ENCODE measurements at regions not wholly inside any gene's neighbourhood (a gene's known extent, or its start where the extent isn't known, plus 50 kb on each side); places are given as distances from the start of the nearest gene placed in this dataset.
"Not testable (repeated sequence)": the region's sequence is repeated elsewhere in the genome, so short reads cannot be mapped to it uniquely, and the experiment has no call there.

DNA sequence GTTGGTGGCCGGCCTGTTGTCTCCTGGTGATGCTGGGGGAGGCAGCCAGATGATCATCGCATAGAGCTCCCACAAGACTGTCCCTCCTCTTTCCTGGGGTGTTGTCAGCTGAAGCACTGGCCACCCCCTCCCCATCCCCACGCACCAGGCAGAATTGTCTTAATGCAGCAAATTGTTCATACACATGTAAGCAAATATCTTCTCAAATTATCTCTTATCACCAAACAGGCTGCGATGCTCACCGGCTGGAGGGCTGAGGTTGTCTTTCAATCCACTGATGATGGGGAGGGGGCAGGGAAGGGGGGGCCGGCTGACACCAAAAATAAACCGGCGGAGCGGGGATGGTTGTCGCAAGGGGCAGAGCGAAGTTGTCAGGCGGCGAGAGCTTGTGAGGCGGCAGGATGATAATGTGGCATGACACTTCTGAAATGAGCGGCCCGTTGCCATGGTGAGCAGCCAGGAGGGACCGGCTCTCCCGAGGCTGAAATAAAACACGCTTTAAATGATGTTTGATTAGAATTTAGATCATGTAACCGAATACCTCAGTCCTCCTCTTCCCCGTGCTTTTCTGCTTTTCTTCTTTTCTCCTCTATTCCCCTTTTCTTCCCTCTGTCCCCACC lies 59.8 kb downstream of the MRM1 start:
- DNase-seq: no peak

DNA sequence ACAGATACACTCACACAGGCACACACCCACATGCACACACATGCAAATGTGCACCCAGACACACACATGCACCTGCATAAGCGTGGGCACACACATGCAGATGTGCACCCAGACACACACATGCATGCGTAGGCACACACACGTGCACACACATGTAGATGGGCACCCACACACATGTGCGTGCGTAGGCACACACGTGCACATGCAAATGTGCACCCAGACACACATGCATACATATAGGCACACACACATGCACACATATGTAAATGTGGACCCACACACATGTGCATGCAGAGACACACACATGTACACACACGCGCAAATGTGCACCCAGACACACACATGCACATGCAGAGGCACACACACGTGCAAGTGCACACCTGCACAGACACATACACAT lies 60.3 kb downstream of the MRM1 start:
- no peak for DNase-seq

DNA sequence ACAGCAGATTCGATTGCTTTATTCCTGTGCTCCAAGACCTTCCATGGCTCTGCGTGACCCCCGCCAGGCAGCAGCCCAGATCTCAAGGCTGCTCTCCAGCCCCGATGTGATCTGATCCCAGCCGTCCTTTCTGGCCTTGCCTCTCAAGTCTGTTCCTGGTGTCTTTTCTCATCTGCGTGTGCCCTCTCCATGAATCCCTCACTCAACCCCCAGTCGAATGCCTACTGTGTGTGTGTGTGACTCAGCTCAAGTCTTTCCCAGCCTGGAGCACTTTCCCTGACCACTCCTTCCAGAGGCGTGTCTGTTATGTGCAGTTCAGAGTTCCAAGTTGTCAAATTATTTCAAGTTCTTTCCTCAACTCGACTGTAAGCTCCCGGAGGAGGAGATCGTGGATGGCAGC lies 64.0 kb downstream of the MRM1 start:
- no peak for DNase-seq

DNA sequence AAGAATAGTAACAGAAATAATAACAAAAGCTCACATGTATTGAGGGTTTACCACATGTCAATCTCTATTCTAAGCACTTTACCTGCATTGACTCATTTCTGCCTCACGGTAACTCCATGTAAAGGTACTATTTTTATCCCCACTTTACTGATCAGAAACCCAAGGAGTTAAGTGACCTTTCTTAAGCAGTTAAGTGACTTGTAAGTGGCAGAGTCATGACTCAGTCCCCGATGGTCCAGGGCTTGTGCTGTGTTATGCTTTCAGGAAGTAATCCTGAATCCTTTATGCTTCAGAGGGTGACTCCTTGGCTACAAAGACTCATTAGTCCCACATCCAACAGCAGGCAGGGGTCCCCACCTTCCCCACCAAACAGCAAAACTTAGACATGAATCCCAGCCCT lies 66.5 kb downstream of the MRM1 start:
- DNase-seq: no peak

DNA sequence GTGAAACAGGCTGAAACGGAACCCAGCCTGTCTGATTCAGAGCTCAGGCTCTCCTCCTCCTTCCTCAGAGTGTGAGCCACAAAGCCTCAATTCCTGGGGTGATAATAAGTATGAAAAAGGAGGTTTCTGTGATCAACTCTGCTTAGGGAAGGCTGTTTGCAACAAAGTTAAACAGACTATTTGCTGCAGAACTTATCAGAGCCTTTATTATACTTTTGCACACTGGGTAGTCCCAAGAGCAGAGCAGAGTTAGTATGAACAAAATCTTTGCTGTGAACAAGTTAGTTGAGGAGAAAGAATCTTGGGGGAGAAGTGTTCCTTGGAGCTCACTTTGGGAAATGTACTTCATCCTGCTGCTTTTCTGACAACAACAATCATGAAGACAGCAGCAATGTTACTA lies 67.4 kb downstream of the MRM1 start:
- DNase-seq: no peak

DNA sequence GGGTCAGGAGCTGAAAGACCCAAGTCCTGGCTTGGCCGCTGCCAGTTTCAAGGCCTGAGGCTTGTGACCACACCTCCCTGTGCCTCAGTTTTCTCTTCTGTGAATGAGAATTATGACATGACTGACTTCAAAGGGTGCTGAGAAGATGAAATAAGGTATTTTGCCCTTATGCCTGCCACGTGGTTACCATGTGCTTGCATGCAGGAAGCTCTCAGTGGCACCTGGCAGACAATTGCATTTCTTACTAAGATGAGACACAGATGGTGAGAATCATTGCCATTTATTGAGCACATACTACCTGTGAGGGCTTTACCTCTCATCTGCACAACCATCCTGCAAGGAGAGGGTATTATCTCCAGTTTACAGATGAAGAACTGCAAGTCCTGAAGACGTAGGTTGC lies 69.8 kb downstream of the MRM1 start:
- DNase-seq: no peak

DNA sequence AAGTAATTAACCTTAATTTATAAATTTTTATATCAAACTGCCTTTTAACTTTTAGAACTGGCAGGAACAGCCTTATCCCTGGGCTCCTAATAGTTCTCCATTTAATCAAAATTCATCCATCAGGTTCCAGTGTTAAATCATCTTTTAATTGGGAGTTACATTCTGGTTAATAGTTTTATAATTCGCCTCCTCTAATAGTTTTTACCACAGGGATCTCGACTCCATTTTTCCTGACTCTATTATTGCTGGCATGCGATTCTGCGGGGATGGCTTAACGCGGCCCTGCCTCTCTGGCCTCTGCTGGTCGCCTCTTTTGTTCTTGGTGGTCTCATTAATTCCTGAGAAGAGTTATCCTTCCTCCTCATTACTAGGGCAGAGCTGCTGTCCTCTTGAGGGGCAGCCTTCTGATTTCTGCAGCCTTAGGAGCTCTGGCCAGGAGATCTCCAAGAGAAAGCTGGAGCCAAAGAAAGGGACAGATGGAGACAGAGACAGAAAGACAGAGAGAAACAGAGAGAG lies 71.1 kb downstream of the MRM1 start:
- DNase-seq: no peak

DNA sequence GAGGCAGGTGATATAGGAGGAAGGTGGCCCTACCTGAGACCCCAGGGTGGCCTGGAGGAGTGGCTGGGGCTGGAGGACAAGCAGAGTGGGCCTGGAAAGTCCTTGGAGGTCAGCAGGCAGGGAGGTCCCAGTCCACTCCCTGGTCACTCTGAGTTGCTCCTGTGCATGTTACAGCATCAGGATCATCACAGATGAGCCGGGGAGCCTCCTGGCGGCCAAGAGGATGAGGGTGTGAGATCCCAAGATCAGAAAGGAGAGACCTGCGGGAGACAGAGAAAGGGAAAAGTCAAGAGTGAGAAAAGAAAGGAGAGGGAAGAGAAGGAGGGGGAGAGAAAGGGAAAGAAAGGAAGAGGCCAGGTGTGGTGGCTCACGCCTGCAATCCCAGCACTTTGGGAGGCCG lies 71.7 kb downstream of the MRM1 start:
- DNase-seq: no peak

DNA sequence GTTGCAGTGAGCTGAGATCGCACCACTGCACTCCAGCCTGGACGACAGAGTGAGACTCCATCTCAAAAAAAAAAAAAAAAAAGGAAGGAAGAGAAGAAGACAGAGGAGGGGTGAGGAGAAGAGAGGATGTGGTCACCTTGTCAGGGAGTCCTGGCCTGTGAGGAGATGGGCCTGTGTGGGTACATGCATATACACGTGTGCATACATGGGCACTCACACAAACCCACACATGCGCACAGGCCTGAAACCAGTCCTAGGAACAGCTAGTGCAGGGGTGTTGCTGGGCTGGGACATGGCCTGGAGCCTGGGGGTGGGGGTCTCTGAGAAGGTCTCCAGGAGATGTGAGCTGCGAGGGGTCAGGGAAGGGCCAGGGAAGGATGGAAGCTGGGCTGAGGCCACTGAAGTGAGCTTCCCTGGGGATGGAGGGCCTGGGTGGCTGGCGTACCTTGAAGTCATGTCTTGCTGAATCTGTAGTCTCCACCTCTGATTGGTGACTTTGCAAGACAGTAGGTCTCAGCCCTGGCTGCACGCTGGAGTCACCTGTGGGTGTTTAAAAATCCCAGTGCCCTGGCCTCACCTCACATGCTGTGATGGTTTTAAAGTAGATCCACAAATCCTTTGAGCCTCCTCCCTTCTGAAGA lies 72.4 kb downstream of the MRM1 start:
- DNase-seq: no peak

DNA sequence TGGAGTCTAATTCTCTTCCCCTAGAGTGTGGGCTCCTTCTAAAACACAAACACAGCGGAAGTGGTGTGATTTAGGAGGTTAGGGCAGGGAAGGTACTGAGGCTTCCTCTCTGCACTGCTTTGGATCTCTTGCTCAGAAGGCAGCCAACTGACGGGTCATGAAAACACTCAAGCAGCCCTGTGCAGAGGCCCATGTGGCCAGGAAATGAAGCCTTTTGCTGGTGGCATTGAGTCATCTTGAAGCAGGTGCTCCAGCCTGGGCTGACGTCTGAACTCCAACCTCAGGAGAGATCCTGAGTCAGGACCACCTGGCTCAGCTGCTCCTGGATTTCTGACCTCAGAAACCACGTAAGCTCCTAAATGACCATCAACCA lies 72.9 kb downstream of the MRM1 start:
- no peak for DNase-seq

DNA sequence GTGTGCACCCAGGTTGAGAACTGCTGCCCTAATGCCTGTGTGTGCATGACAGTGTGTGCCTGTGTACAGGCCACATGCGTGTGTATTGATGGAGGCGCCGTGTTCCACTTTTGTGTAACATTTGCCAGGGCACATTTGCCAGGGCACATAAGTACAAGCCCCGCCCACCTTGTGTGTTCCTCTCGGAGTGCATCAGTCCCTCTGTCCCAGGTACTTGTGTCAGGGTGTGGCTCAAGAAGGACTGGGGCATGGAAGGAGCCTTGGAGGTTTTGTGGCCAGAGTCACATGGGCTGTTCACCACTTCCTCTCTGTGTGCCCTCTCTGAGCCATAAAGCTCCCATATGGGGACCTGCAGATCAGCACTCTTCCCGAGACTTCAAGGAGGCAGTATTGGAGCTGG lies 73.9 kb downstream of the MRM1 start:
- DNase-seq: no peak

DNA sequence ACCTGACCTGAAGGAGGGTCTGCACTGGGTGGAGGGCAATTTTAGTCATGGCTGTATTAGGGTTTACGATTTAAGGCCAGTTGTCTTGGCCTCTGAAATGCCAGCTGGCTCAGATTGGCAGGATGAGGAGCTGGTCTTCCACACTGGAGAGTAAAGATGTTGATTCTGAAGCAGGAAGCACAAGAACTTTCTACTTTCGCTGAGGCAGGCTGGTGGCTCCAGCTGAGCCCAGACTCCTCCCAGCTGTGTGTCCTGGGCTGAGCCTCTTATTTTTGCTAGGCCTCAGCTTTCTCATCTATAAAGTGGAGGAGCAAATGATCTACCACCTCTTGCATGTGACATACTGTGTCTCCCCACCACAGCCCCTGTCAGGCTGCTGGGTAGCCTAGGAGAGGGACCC lies 74.4 kb downstream of the MRM1 start:
- DNase-seq: no peak

DNA sequence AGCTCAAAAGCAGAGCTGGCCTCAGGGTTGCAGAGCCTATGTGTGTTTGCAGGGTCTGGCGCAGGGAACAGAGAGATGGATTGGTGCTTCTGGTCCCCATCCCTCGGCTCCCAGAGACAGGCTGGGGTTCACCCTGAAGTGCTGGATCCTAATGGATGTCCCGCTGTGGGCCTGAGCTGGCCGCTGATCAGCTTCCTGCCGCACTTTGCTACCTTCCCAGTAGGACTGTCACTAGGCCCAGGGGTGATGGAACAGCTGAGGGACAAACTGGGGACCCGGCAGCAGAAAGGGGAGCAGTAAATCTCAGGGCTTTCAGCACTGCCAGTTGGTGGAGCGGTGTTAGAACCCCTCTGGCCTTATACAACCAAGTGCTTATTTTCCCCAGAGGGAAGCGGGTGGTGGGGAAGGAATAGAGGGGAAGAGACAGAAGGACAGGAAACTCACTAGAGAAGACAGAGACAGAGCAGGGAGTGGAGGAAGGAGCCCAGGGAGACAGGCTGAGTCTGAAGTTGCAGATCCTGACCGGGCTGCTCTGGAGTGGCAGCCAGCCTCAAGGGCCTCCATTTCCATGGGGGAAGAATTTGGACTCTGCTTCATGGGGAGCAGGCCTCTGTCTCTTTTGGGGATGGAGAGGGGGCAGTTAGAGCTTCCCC lies 78.6 kb downstream of the MRM1 start:
- no peak for DNase-seq

DNA sequence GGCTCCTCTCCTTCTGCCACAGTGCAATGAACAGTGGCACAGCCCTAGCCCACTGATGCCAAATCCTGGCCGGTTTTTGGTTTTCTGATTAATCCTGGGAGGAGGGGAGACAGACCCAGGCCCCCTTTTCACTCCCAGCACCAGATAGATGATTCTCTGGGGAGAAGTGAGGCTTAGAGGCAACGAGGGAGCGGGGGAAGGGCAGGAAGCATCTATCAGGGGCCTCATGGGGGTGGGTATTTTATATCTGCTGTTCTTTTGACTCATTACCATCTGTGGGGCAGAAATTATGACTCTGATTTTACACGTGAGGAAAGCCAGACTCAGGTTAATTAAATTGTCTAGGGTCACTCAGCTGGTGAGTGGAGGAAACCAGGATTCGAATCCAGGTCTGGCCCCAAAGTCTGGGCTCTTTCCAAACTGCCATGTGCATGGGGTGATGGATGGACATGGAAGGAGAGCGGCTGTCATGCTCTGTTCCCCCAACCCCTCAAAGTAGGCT lies 79.4 kb downstream of the MRM1 start:
- no peak for DNase-seq

DNA sequence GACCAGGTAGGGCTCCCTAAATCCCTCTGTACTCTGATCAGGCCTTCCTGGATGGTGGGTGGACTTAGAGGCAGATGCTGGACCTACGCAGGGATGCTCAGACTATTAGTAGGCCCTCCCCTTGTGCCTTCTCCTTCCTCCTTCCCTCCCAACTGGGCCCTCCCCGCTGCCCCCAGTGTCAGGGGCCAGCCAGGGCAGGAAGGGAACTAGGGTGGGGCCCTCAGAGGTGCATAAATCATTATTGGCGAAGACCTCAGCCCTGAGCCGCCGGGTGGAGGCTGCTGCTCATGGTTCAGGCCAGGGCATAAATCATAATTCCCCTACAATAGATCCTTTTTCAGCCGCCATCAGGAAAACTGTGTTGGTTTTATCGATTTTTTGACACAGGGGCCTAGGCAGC lies 81.4 kb downstream of the MRM1 start:
- no peak for DNase-seq

DNA sequence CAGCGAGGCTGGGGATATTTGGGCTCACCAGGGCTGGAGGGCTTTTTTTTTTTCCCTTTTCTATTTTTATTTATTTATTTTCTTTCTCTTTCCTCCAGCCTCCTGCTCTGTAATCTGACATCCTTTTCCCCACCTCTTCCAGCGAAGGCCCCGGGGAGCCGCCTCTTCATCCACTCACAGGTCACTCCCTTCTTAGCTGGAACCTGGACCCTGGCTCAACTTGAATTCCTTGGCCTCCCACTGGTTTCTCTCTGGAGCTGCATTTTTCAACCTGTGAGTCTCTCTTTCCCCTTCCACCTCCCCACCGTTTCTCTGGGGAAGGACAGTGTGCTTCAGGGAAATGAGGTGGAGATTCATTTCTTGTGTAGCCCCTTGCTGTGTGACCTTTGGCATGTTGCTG lies 82.0 kb downstream of the MRM1 start:
- DNase-seq: no peak

DNA sequence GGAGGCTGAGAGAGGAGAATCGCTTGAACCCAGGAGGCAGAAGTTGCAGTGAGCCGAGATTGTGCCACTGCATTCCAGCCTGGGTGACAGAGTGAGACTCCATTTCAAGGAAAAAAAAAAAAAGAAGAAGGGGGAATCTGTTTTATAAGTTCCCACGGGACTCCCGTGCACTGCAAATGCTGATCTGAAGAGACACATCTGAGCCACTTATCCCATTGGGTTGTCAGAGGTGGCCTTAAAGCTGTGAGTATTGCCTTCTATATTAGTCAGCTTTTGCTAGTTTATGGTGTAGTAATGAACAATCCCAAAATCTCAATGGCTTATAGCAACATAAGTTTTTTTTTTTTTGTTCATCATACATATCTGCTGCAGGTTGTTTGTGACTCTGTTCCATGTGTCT lies 82.8 kb downstream of the MRM1 start:
- DNase-seq: no peak

DNA sequence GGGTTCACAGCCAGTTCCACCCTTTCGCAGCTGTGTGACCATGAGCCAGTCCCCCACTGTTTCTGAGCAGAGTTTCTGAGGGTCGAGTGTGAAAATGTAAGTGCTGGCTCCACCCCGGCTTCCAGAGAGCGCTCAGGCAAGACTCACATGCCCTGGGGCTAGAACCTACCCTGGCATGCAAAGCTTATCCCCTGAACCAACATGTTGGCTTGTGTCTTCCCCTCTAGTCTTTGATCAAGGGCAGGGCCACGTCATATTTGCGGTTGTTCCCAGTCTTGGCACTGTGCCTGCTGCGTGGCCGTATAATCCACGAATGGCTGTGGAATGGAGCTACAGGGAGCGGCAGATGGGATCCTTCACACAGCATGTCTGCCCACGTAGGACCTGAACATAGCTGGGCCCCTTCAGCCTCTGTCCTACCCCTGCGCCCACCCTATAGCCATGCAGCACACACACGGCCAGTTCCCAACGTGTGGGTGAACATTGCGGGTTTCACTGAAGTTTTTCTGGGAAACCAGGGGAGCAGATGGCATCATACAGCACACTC lies 84.8 kb downstream of the MRM1 start:
- DNase-seq: no peak

DNA sequence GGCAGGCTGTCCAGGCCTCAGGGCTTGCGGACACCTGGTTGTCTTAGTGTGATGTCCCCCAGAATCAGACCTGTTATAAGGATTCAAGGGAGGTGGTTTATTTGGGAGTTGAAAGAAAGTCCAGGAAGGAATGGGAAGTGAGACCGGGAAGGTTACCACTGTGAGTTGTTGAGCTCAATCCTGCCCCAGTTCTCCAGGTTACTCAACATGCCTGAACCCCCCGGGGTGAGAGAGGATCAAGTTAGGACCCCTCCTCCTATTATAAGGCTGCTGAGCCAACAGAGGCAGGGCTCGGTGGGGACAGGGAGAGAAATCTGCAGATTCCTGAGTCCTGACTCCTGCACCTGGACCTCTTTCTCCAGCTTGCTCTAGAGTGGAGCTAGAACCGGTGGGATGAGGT lies 86.4 kb downstream of the MRM1 start:
- DNase-seq: no peak

DNA sequence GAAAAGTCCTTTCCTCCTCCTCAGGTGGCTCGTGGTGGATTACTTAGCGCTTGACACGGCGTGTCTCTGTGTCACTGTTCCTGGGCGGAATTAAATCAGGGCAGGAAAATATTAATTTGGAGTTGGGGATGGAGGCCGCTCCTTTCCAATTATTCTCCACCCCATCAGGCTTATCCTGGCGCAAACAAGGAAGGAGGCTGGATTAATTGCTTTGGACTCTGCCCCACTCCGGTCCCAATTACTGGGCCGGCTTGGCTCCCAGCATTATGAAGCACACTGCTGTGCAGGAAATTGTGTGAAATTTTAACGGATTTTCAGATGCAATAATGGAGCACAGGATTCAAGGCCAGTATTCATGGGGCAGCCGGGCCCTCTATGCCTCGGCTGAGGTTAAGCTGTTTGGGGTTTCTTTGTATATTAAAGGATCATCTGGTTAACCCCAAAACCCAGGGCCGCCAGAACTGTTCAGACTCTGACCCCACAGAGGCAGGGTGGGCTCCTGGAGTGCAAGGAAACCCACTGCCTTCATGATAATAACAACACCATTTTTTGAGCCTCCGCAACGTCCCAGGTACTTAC lies 87.8 kb downstream of the MRM1 start:
- DNase-seq: no peak

DNA sequence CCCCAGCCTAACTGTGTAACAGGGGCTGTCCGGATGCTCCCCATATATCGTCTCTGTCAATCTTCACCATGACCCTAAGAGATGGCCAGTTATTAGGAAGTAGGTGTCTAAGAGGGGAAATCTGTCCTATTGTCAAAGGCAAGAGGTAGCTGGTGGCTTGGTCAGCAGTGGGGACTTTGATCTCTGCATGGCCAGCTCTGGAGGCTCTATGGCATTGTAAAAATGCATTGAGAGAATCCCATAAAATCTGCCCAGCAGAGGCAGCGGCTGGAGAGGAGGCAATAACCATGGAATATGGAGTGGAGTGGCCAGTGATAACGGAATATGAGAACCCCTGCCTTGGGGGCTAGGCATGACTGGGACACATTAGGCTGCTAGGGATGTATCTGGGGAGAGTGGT lies 88.8 kb downstream of the MRM1 start:
- no peak for DNase-seq

DNA sequence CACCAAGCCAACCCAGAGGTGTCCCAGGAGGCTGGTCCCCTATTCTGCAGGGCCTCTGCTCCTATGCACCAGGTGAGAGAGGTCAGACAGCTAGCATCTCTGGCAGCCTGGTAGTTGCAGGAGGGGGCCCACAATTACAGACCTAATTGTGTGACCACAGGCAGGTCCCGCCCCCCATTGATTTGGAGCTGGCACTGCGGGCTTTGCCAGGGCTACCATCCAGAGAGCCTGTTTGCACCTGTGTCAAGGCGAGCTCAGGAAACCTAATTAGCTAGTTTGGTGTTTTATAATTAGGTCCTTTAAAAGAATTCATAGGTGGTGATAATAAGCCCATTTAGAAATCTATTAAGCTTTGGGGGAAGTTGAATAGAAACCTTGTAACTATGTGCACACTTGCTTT lies 90.2 kb downstream of the MRM1 start:
- DNase-seq: no peak

DNA sequence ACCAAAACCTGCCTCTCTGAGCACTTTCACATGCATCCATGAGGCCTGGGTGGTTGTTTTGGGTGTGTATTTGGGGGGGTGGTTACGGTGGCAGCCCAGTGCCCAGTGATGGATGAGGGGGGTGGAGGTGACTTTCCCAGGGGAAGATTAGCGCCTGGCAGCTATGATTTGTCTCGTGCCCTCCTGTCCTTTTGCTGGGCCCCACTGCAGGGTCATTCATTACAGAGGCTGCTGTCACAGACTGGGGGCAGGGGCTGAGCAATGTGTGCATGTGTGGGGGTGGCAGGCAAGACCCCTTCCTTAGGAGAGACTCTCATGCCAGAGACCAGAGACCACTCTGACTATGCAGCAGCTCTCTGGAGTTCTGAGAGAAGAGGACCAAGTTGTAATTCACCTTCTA lies 93.7 kb downstream of the MRM1 start:
- no peak for DNase-seq

DNA sequence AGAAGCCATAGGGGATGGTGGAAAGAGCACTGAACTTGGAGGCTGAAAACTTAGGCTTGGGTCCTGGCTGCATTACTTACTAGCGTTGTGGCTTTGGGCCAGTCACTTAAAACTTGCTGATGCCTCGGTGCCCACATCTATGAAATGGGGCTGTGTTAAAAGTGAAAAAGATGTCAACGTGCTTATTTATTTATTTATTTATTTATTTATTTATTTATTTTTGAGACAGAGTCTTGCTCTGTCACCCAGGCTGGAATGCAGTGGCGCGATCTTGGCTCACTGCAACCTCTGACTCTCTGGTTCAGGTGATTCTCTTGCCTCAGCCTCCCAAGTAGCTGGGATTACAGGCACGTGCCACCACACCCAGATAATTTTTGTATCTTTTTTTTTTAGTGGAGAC lies 94.3 kb downstream of the MRM1 start:
- not testable (repeated sequence) for DNase-seq
